BLaER1 (cell line): ENCODE measurements at regions not wholly inside any gene's neighbourhood (a gene's known extent, or its start where the extent isn't known, plus 50 kb on each side); places are given as distances from the start of the nearest gene placed in this dataset.

ENCODE experiments used
- H3K27ac ChIP-seq: shearing (Covaris generic); formaldehyde crosslinking; 2 replicates; pipeline ENCODE4 v1.8.1; 2022
- H3K27me3 ChIP-seq: shearing (Covaris generic); formaldehyde crosslinking; 2 replicates; pipeline ENCODE4 v1.8.1; 2022
- H3K36me3 ChIP-seq: shearing (Covaris generic); formaldehyde crosslinking; 2 replicates; pipeline ENCODE4 v1.8.1; 2022
- H3K4me1 ChIP-seq: shearing (Covaris generic); formaldehyde crosslinking; 2 replicates; pipeline ENCODE4 v1.8.1; 2022
- H3K4me2 ChIP-seq: shearing (Covaris generic); formaldehyde crosslinking; 2 replicates; pipeline ENCODE4 v1.8.1; 2022
- H3K4me3 ChIP-seq: shearing (Covaris generic); formaldehyde crosslinking; 2 replicates; pipeline ENCODE4 v1.8.1; 2022
- H3K9ac ChIP-seq: shearing (Covaris generic); formaldehyde crosslinking; 2 replicates; pipeline ENCODE4 v1.8.1; 2022
- H3K9me3 ChIP-seq: shearing (Covaris generic); formaldehyde crosslinking; 2 replicates; pipeline ENCODE4 v1.8.1; 2022
- H4K20me1 ChIP-seq: shearing (Covaris generic); formaldehyde crosslinking; 2 replicates; pipeline ENCODE4 v1.8.1; 2022
- Cebpa-rat ChIP-seq: shearing (Covaris generic); IDR thresholded peaks from 2 replicates; pipeline ENCODE4 v1.8.1; 2022

GRCh38 chr6:169891846-169892245 lies 140.4 kb downstream of the ERMARD start:
- Histone ChIP-seq H3K27me3 (0 out of 2 replicates have a peak, but pooled peaks cover 10% of the 10 kb centered on the region), H3K4me1 (peaks cover 18% of the 10 kb centered on the region), H4K20me1 (no peaks in the 10 kb centered on the region), H3K9me3 (peaks cover 16% of the 10 kb centered on the region), H3K27ac (no peak overlapping the region), H3K9ac (no peak overlapping the region), H3K4me2 (no peak overlapping the region), H3K4me3 (no peak overlapping the region), H3K36me3 (no peaks in the 10 kb centered on the region)
- no peak for TF ChIP-seq Cebpa-rat

DNA sequence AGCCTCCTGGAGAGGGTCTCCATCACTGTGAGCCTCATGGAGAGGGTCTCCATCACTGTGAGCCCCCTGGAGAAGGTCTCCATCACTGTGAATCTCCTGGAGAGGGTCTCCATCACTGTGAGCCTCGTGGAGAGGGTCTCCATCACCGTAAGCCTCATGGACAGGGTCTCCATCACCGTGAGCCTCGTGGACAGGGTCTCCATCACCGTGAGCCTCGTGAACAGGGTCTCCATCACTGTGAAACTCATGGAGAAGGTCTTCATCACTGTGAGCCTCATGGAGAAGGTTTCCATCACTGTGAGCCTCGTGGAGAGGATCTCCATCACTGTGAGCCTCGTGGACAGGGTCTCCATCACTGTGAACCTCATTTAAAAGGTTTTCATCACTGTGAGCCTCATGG lies 140.0 kb downstream of the ERMARD start:
- no peaks in the 10 kb centered on the region for H3K36me3 ChIP-seq
- no peak overlapping the region for H3K9ac ChIP-seq

DNA sequence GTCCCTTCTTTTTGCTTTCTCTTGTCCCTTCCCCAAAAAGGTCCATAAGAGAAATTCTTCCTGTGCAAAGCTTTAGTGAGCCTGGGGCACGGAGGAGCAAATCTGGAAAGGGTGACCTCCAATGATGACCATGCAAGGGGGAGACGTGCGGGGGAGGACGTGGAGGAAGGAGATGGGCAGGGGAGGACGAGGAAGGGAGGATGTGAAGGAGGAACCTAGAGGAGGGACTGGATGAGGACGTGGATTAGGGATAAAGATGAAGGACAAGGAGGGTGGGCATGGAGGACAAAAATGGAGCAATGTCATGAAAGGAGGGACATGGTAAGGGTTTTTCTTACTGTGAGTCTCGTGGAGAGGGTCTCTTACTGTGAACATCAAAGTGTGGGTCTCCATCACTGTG lies 139.5 kb downstream of the ERMARD start:
- Histone ChIP-seq H3K27ac (no peak overlapping the region), H3K9ac (no peak overlapping the region), H3K27me3 (0 out of 2 replicates have a peak, but pooled peaks cover 10% of the 10 kb centered on the region), H3K4me2 (no peak overlapping the region), H4K20me1 (no peaks in the 10 kb centered on the region), H3K9me3 (peaks cover 16% of the 10 kb centered on the region), H3K36me3 (no peaks in the 10 kb centered on the region), H3K4me1 (peaks cover 18% of the 10 kb centered on the region), H3K4me3 (no peak overlapping the region)
- no peak for TF ChIP-seq Cebpa-rat

More for the DNA sequence above, 140.0 kb downstream of the ERMARD start:
- Histone ChIP-seq H3K27me3 (0 out of 2 replicates have a peak, but pooled peaks cover 10% of the 10 kb centered on the region), H4K20me1 (no peaks in the 10 kb centered on the region), H3K4me2 (no peak overlapping the region), H3K4me1 (peaks cover 18% of the 10 kb centered on the region), H3K9me3 (peaks cover 16% of the 10 kb centered on the region), H3K4me3 (no peak overlapping the region), H3K27ac (no peak overlapping the region)
- TF ChIP-seq Cebpa-rat, result no peak

DNA sequence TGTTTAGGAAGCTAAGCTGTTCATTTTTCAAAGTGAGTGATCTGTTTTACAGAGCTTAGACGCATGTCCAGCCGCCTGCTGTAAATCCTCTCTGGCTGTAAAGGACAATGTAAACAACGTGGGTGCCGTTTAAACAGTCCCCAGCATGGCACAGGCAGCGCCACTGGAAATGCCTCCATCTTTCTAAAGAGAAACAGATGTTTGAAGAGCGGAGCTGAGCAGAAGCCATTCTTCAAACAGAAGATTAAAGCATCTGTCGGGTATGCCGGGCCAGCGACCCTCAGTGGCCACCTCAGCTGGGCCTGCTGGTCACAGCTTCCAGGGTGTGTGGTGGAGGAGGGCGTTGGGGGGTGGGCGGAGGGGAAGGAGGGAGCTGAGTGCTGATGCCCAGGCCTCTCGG lies 138.6 kb downstream of the ERMARD start:
- H3K4me3 ChIP-seq, result no peak overlapping the region
- H3K27me3 ChIP-seq, result 0 out of 2 replicates have a peak, but pooled peaks cover 10% of the 10 kb centered on the region
- no peaks in the 10 kb centered on the region for H3K36me3 ChIP-seq
- H3K9ac ChIP-seq, result no peak overlapping the region
- H3K9me3 ChIP-seq, result peaks cover 16% of the 10 kb centered on the region
- H3K4me2 ChIP-seq, result no peak overlapping the region
- peaks cover 9% of the 10 kb centered on the region for H3K4me1 ChIP-seq
- H4K20me1 ChIP-seq, result no peaks in the 10 kb centered on the region
- H3K27ac ChIP-seq, result no peak overlapping the region
- TF ChIP-seq Cebpa-rat, result no peak

- no peak overlapping the region for H3K4me2 ChIP-seq
- H3K4me1 ChIP-seq, result no peaks in the 10 kb centered on the region
Measured at GRCh38 chr6:169887529-169888140, 136.2 kb downstream of the ERMARD start.

GRCh38 chr6:169886631-169887227 lies 135.3 kb downstream of the ERMARD start:
- H3K27me3 ChIP-seq, result 0 out of 2 replicates have a peak, but pooled peaks cover 6% of the 10 kb centered on the region
- H3K27ac ChIP-seq, result no peak overlapping the region
- H3K9me3 ChIP-seq, result peaks cover 10% of the 10 kb centered on the region
- H3K4me3 ChIP-seq, result no peak overlapping the region
- no peak for TF ChIP-seq Cebpa-rat
- H3K4me2 ChIP-seq, result no peak overlapping the region
- no peaks in the 10 kb centered on the region for H4K20me1 ChIP-seq
- H3K4me1 ChIP-seq, result no peaks in the 10 kb centered on the region
- H3K9ac ChIP-seq, result no peak overlapping the region
- no peaks in the 10 kb centered on the region for H3K36me3 ChIP-seq

More at GRCh38 chr6:169887529-169888140, 136.2 kb downstream of the ERMARD start:
- H4K20me1 ChIP-seq, result no peaks in the 10 kb centered on the region
- no peak overlapping the region for H3K9ac ChIP-seq
- no peak overlapping the region for H3K4me3 ChIP-seq
- peaks cover 16% of the 10 kb centered on the region for H3K9me3 ChIP-seq
- no peak for TF ChIP-seq Cebpa-rat
- no peak overlapping the region for H3K27ac ChIP-seq
- no peaks in the 10 kb centered on the region for H3K36me3 ChIP-seq
- 0 out of 2 replicates have a peak, but pooled peaks cover 10% of the 10 kb centered on the region for H3K27me3 ChIP-seq

- Histone ChIP-seq H3K9ac (no peak overlapping the region), H3K4me2 (no peak overlapping the region), H3K4me1 (no peaks in the 10 kb centered on the region), H3K4me3 (no peak overlapping the region), H3K9me3 (0 out of 2 replicates have a peak, but pooled peaks cover 1% of the 10 kb centered on the region), H3K27me3 (no peaks in the 10 kb centered on the region), H3K36me3 (no peaks in the 10 kb centered on the region), H4K20me1 (no peaks in the 10 kb centered on the region), H3K27ac (no peak overlapping the region)
- TF ChIP-seq Cebpa-rat, result no peak
Measured at GRCh38 chr6:169885831-169886230, 134.4 kb downstream of the ERMARD start.

DNA sequence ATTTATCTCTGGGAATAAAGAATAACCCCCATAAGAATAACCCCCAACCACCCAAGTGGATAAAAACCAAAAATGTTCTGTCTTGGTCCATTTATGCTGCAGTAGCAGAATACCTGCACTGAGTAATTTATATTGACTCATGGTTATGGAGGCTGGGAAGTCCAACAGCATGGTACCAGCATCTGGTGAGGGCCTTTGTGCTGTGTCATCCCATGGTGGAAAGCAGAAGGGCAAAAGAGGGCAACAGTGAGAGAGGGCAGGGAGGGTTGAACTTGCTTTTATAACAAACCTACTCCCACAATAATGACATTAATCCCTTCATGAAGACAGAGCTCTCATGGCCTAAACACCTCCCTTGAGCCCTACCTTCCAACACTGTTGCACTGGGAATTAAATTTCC lies 133.7 kb downstream of the ERMARD start:
- Histone ChIP-seq H4K20me1 (no peaks in the 10 kb centered on the region), H3K9ac (no peak overlapping the region), H3K4me3 (no peak overlapping the region), H3K4me1 (no peaks in the 10 kb centered on the region), H3K36me3 (no peaks in the 10 kb centered on the region), H3K27ac (no peak overlapping the region), H3K9me3 (no peaks in the 10 kb centered on the region), H3K4me2 (no peak overlapping the region), H3K27me3 (no peaks in the 10 kb centered on the region)
- no peak for TF ChIP-seq Cebpa-rat

- Histone ChIP-seq H3K4me1 (no peaks in the 10 kb centered on the region), H4K20me1 (no peaks in the 10 kb centered on the region), H3K36me3 (no peaks in the 10 kb centered on the region), H3K4me3 (no peak overlapping the region), H3K27ac (no peak overlapping the region), H3K27me3 (no peaks in the 10 kb centered on the region), H3K9ac (no peak overlapping the region), H3K9me3 (no peaks in the 10 kb centered on the region; the same call in 1 of the 2 replicates), H3K4me2 (no peak overlapping the region)
- TF ChIP-seq Cebpa-rat, result no peak
Measured at GRCh38 chr6:169884158-169884557, 132.7 kb downstream of the ERMARD start.

DNA sequence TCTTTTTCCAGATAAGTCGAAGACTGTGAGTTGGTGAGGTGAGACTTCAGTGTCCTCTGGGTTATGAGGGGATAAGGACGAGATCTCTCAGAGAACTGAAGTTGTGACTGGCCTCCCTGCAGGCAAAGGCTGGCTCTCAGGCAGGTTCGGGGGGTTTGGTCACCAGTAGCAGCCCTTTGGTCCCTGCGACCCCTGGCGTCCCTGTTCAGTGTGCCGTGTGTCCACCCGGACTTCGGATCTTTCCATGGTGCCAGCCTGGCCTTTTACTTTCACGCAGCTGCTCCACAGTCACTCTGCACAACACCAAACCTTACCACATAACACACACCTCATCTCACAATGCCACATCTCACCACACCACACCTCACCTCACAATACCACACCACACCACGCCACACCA lies 131.9 kb downstream of the ERMARD start:
- no peak overlapping the region for H3K4me3 ChIP-seq
- no peak overlapping the region for H3K9ac ChIP-seq
- TF ChIP-seq Cebpa-rat, result no peak
- H3K27me3 ChIP-seq, result no peaks in the 10 kb centered on the region
- H3K36me3 ChIP-seq, result no peaks in the 10 kb centered on the region
- no peak overlapping the region for H3K4me2 ChIP-seq
- no peaks in the 10 kb centered on the region for H3K4me1 ChIP-seq
- H4K20me1 ChIP-seq, result no peaks in the 10 kb centered on the region
- no peaks in the 10 kb centered on the region; the same call in 1 of the 2 replicates for H3K9me3 ChIP-seq
- H3K27ac ChIP-seq, result no peak overlapping the region
